Heart right ventricle (tissue), 16 donors: ENCODE measurements at regions not wholly inside any gene's neighbourhood (a gene's known extent, or its start where the extent isn't known, plus 50 kb on each side); places are given as distances from the start of the nearest gene placed in this dataset.

Source experiments
- ATAC-seq, 8 donors: fragments of 200-7000 bp; cut with Tn5 transposase; one replicate each; pipeline ENCODE4 v1.9.1; 2020; ENCODE audit warnings: mild to moderate bottlenecking in 8 of 8, moderate library complexity in 8 of 8, moderate number of reproducible peaks in 1 of 8
- DNase-seq, 2 donors: peaks; one replicate each; pipeline ENCODE4 v3.0.0-alpha.2; 2020
- H3K27ac ChIP-seq, 10 donors: fragments of 200-600 bp; sonication (generic) in 2 of 10; one replicate each; pipeline versions ENCODE4 v1.5.0 to v1.8.0; 2020 to 2022; ENCODE audit warnings: mild to moderate bottlenecking in 3 of 10
- H3K27me3 ChIP-seq, 7 donors: fragments of 200-600 bp; one replicate each; pipeline ENCODE4 v1.8.0; 2021 to 2022; ENCODE audit warnings: mild to moderate bottlenecking in 2 of 7
- H3K36me3 ChIP-seq, 9 donors: fragments of 200-600 bp; sonication (generic) in 1 of 9; one replicate each; pipeline versions ENCODE4 v1.5.0 to v1.8.0; 2020 to 2022; ENCODE audit warnings: mild to moderate bottlenecking in 2 of 9
- H3K4me1 ChIP-seq, 9 donors: fragments of 200-600 bp; sonication (generic) in 1 of 9; one replicate each; pipeline versions ENCODE4 v1.5.0 to v1.8.0; 2020 to 2022; ENCODE audit warnings: mild to moderate bottlenecking in 4 of 9
- H3K4me3 ChIP-seq, 10 donors: fragments of 200-600 bp; sonication (generic) in 2 of 10; one replicate each; pipeline versions ENCODE4 v1.5.0 to v1.8.0; 2020 to 2022; ENCODE audit warnings: mild to moderate bottlenecking in 7 of 10, moderate library complexity in 2 of 10
- H3K9me3 ChIP-seq, 11 donors: fragments of 200-600 bp in 10 of 11; sonication (generic) in 2 of 11; one replicate each; pipeline versions ENCODE4 v1.5.0 to v1.8.0; 2013 to 2022; ENCODE audit warnings: mild to moderate bottlenecking in 2 of 11, control low read depth in 1 of 11, moderate library complexity in 1 of 11
- CTCF ChIP-seq, 9 donors: fragments of 200-600 bp; sonication (generic) in 2 of 9; IDR thresholded peaks; one replicate each; pipeline versions ENCODE4 v1.5.0 to v1.8.0; 2021 to 2022; ENCODE audit warnings: antibody characterized with exemption in 9 of 9, mild to moderate bottlenecking in 5 of 9, moderate library complexity in 1 of 9
- WGBS, 2 donors: extraction: QIAGEN DNeasy Blood & Tissue Kit; methylation state at CpG; one replicate each; pipeline ENCODE4 v1.1.7; 2013; ENCODE audit warnings: inconsistent platforms in 1 of 2; 5-methylcytosine and 5-hydroxymethylcytosine counted together
- intact Hi-C, 10 donors: fragments of 100-400 bp; cut with DNase I; formaldehyde crosslinking; loops; one replicate each; pipeline versions ENCODE4 v1.11.1 to v1.14.2; 2022
- donor health status: Arrhythmogenic right ventricular cardiomyopathy.
- donor health status: ischemic (EF 13 %, LVEDD 7.1; RV severe dilation, severe dysfunction).
- donor health status: healthy with polysubstance abuse.
- donor health status: DM: no; HTN: yes; CAD: no.
- donor health status: DM: no; HTN: no; CAD: no.
- donor health status: ischemic (EF 25% LVEDD 6.9; RV normal size, moderate dysfunction).
- donor health status: ischemic (EF 25% LVEDD 5.7; RV mildly dilated, moderate dysfunction).
- donor health status: healthy.
- donor health status: DM: yes; HTN: yes; CAD: no.
- donor health status: Ischemic cardiomyopathy.
- donor health status: ischemic (EF 35%, LVEDD 5.7; RV mildly dilated, moderate dysfunction).
- donor health status: nonischemic (EF 11% LVEDD 7.7; RV severe dilation, severe dysfunction).
- donor health status: DM: yes; HTN: yes; CAD: no.
- donor health status: PGD.
- donor health status: ischemic (EF 29% LVEDD 5.4; RV normal size, mild dysfunction).
- donor health status: nonischemic (EF 23%, LVEDD 6.1; RV moderate dilation, normal function).

DNA sequence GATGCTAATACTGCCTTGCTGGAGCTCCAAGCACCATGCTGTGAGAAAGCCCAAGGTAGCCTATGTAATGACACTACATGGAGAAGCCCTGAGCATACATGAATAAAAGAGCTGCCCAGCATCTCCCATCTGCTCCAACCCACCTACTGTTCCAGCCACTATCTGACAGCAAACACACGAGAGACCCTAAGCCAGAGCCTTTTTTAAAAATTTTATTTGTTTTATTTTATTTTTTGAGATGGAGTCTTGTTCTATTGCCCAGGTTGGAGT lies 95.2 kb upstream of the PRICKLE1 start:
- no peaks in the 10 kb centered on the region for H3K27me3 ChIP-seq
- H3K9me3 ChIP-seq, result no peaks in the 10 kb centered on the region
- DNase-seq (no peak), ATAC-seq (no peak)
- peaks cover 0 to 3% (median 1%) of the 10 kb centered on the region in 9 donors for H3K4me1 ChIP-seq
- no peak for TF ChIP-seq CTCF (IDR thresholded peaks at IDR 0.05)
- no peak overlapping the region for H3K4me3 ChIP-seq
- WGBS, 2 donors, result 92 to 93% methylated on average over 1 of the region's 1 CpG
- H3K27ac ChIP-seq, result no peak overlapping the region
- intact Hi-C loops, result no loop called here
- H3K36me3 ChIP-seq, result no peaks in the 10 kb centered on the region

- no peak for ATAC-seq
- peaks cover 0 to 7% (median 3%) of the 10 kb centered on the region in 9 donors for H3K4me1 ChIP-seq
- H3K36me3 ChIP-seq, result no peaks in the 10 kb centered on the region
- H3K27ac ChIP-seq, result no peak overlapping the region
- WGBS, 2 donors, result 85 to 91% methylated on average over 4 of the region's 4 CpGs
- no peak for DNase-seq
- TF ChIP-seq CTCF (IDR thresholded peaks at IDR 0.05), result no peak
- intact Hi-C loops, result no loop called here
- H3K27me3 ChIP-seq, result no peaks in the 10 kb centered on the region
- H3K4me3 ChIP-seq, result no peak overlapping the region
- H3K9me3 ChIP-seq, result no peaks in the 10 kb centered on the region
Measured at GRCh38 chr12:42683933-42684801, 94.6 kb upstream of the PRICKLE1 start.

DNA sequence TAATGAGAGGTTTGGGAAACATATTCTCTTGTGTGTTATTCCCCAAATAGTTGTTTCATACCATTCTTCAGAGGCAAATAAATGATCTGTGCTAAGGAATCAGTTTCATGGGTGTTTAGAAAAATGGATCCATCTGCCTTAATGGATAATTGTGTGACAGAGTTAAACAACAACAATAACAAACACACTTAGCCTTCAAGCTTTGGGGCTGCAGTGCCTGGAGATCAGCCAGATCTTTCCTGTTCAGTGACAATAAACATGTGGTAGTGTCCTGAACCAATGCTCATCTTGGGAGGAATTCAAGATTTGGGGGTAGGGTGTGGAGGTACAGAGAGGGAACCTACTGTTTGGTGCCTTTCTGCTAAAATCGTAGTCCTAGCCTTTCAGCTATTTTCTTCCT lies 93.7 kb upstream of the PRICKLE1 start:
- Histone ChIP-seq H3K9me3 (no peaks in the 10 kb centered on the region), H3K36me3 (no peaks in the 10 kb centered on the region), H3K27ac (no peak overlapping the region), H3K27me3 (no peaks in the 10 kb centered on the region), H3K4me3 (no peak overlapping the region), H3K4me1 (peaks cover 0 to 11% (median 6%) of the 10 kb centered on the region in 9 donors)
- TF ChIP-seq CTCF (IDR thresholded peaks at IDR 0.05), result no peak
- no peak for ATAC-seq
- intact Hi-C loops, result no loop called here
- 82 to 95% methylated on average over 1 of the region's 1 CpG for WGBS, 2 donors
- no peak for DNase-seq

- H3K9me3 ChIP-seq, result no peaks in the 10 kb centered on the region
- no peak for DNase-seq
- peak overlapping the region in 1 of 10 donors; percentile 47 for H3K27ac ChIP-seq
- H3K27me3 ChIP-seq, result no peaks in the 10 kb centered on the region
- peak in 4 of 8 donors; percentile 52 to 79 (median 66) for ATAC-seq
- no peaks in the 10 kb centered on the region for H3K36me3 ChIP-seq
- no peak overlapping the region for H3K4me3 ChIP-seq
- 35 to 48% methylated on average over 4 of the region's 4 CpGs for WGBS, 2 donors
- intact Hi-C loops, result no loop called here
- H3K4me1 ChIP-seq, result peaks cover 0 to 11% (median 6%) of the 10 kb centered on the region in 9 donors
- no peak for TF ChIP-seq CTCF (IDR thresholded peaks at IDR 0.05)
Measured at GRCh38 chr12:42679466-42679865, 89.9 kb upstream of the PRICKLE1 start.
